Germinal center (tissue), 1 donor: ENCODE measurements at regions not wholly inside any gene's neighbourhood (a gene's known extent, or its start where the extent isn't known, plus 50 kb on each side); places are given as distances from the start of the nearest gene placed in this dataset.
"Not testable (repeated sequence)": the region's sequence is repeated elsewhere in the genome, so short reads cannot be mapped to it uniquely, and the experiment has no call there.

ENCODE experiments used
- DNase-seq: peaks from one replicate; pipeline ENCODE4 v3.0.0; 2012; ENCODE audit warnings: mixed read lengths, low spot score

GRCh38 chr9:26492608-26493521 is 399.7 kb downstream of the CAAP1 start:
- DNase-seq, result not testable (repeated sequence)

GRCh38 chr9:26491922-26492607 is 400.5 kb downstream of the CAAP1 start:
- not testable (repeated sequence) for DNase-seq

GRCh38 chr9:26483991-26484390 is 408.6 kb downstream of the CAAP1 start:
- no peak for DNase-seq

- no peak for DNase-seq
Observed at GRCh38 chr9:26477963-26478362, 414.6 kb downstream of the CAAP1 start.

- no peak for DNase-seq
Observed at GRCh38 chr9:26471261-26471660, 421.3 kb downstream of the CAAP1 start.

GRCh38 chr9:26470284-26470683 is 422.3 kb downstream of the CAAP1 start:
- no peak for DNase-seq

GRCh38 chr9:26463837-26464236 is 428.8 kb downstream of the CAAP1 start:
- DNase-seq, result no peak

GRCh38 chr9:26462751-26463150 is 429.9 kb downstream of the CAAP1 start:
- DNase-seq, result no peak

GRCh38 chr9:26462213-26462612 is 430.4 kb downstream of the CAAP1 start:
- no peak for DNase-seq

GRCh38 chr9:26460624-26461023 is 432.0 kb downstream of the CAAP1 start:
- DNase-seq, result no peak

GRCh38 chr9:26459959-26460358 is 432.6 kb downstream of the CAAP1 start:
- no peak for DNase-seq

GRCh38 chr9:26458054-26458453 is 434.5 kb downstream of the CAAP1 start:
- no peak for DNase-seq

GRCh38 chr9:26457151-26457550 is 435.5 kb downstream of the CAAP1 start:
- DNase-seq, result no peak

- DNase-seq, result no peak
Observed at GRCh38 chr9:26439061-26439624, 453.5 kb downstream of the CAAP1 start.

GRCh38 chr9:26437056-26437711 is 455.4 kb downstream of the CAAP1 start:
- no peak for DNase-seq

- DNase-seq, result no peak
Observed at GRCh38 chr9:26426551-26427131, 466.0 kb downstream of the CAAP1 start.

- no peak for DNase-seq
Observed at GRCh38 chr9:26418480-26418879, 474.1 kb downstream of the CAAP1 start.

GRCh38 chr9:26415528-26415927 is 477.1 kb downstream of the CAAP1 start:
- no peak for DNase-seq

- no peak for DNase-seq
Observed at GRCh38 chr9:26413611-26414010, 479.0 kb downstream of the CAAP1 start.

- no peak for DNase-seq
Observed at GRCh38 chr9:26412446-26412845, 480.2 kb downstream of the CAAP1 start.

- no peak for DNase-seq
Observed at GRCh38 chr9:26406676-26407075, 485.9 kb downstream of the CAAP1 start.

- DNase-seq, result no peak
Observed at GRCh38 chr9:26399556-26399955, 493.0 kb downstream of the CAAP1 start.
